Neuronal stem cell (in vitro differentiated cells): ENCODE measurements at regions not wholly inside any gene's neighbourhood (a gene's known extent, or its start where the extent isn't known, plus 50 kb on each side); places are given as distances from the start of the nearest gene placed in this dataset.
A peak's percentile ranks its signal among the peaks of the same experiment; 100 is the strongest.

ENCODE experiments used
- DNase-seq: peaks from one replicate; pipeline ENCODE4 v3.0.0-alpha.2; 2013; ENCODE audit warnings: low spot score
- H2AFZ ChIP-seq: one replicate; pipeline ENCODE4 v1.6.1; 2013; ENCODE audit warnings: mild to moderate bottlenecking, low read length, inconsistent platforms
- H2AK5ac ChIP-seq: 2 replicates; pipeline ENCODE4 v1.6.1; 2013; ENCODE audit warnings: low read depth, mild to moderate bottlenecking, inconsistent platforms, low read length, moderate library complexity, mixed read lengths
- H2BK120ac ChIP-seq: 2 replicates; pipeline ENCODE4 v1.6.1; 2013; ENCODE audit warnings: low read depth, mild to moderate bottlenecking, inconsistent platforms, low read length, moderate library complexity, mixed read lengths
- H2BK12ac ChIP-seq: one replicate; pipeline ENCODE4 v1.6.1; 2013; ENCODE audit warnings: low read length, inconsistent platforms
- H2BK15ac ChIP-seq: 2 replicates; pipeline ENCODE4 v1.6.1; 2013; ENCODE audit warnings: mild to moderate bottlenecking, low read length, inconsistent platforms, mixed read lengths
- H2BK5ac ChIP-seq: one replicate; pipeline ENCODE4 v1.6.1; 2013; ENCODE audit warnings: inconsistent platforms, mild to moderate bottlenecking, low read length, moderate library complexity
- H3K14ac ChIP-seq: one replicate; pipeline ENCODE4 v1.6.1; 2013; ENCODE audit warnings: low read length, inconsistent platforms
- H3K18ac ChIP-seq: 2 replicates; pipeline ENCODE4 v1.6.1; 2013; ENCODE audit warnings: low read length, inconsistent platforms
- H3K23ac ChIP-seq: 2 replicates; pipeline ENCODE4 v1.6.1; 2013; ENCODE audit warnings: low read depth, mild to moderate bottlenecking, mixed read lengths, low read length, inconsistent platforms; ENCODE audit not compliant: poor library complexity
- H3K27ac ChIP-seq: replicated peaks from 3 replicates; pipeline ENCODE4 v1.5.1; 2013; ENCODE audit warnings: low read length, inconsistent platforms
- H3K27me3 ChIP-seq, 3 experiments: 2 replicates each; pipeline ENCODE4 v1.6.1; 2013; ENCODE audit warnings: low read length in 3 of 3, mild to moderate bottlenecking in 2 of 3, inconsistent platforms in 1 of 3, low read depth in 1 of 3, mixed read lengths in 1 of 3, moderate library complexity in 1 of 3; ENCODE audit not compliant: control insufficient read depth in 3 of 3, insufficient read depth in 3 of 3
- H3K36me3 ChIP-seq, 2 donors: replicated peaks in 1 of 2; 2 replicates each; pipeline ENCODE4 v1.6.1; 2013; ENCODE audit warnings: low read length in 2 of 2; ENCODE audit not compliant: control insufficient read depth in 2 of 2, insufficient read depth in 2 of 2
- H3K4ac ChIP-seq: 2 replicates; pipeline ENCODE4 v1.6.1; 2013; ENCODE audit warnings: inconsistent platforms, mild to moderate bottlenecking, low read length, moderate library complexity
- H3K4me1 ChIP-seq, 2 donors: 1 replicate in 1 of 2; 2 replicates in 1 of 2; pipeline ENCODE4 v1.6.1; 2013; ENCODE audit warnings: low read length in 2 of 2, low read depth in 1 of 2; ENCODE audit not compliant: control insufficient read depth in 2 of 2, insufficient read depth in 1 of 2
- H3K4me2 ChIP-seq: one replicate; pipeline ENCODE4 v1.6.1; 2013; ENCODE audit warnings: mild to moderate bottlenecking, low read length, inconsistent platforms; ENCODE audit not compliant: insufficient read depth, poor library complexity, severe bottlenecking
- H3K4me3 ChIP-seq, 2 donors: 2 replicates each; pipeline ENCODE4 v1.5.1; 2013; ENCODE audit warnings: low read length in 2 of 2, mild to moderate bottlenecking in 2 of 2, inconsistent platforms in 1 of 2, moderate library complexity in 1 of 2
- H3K79me1 ChIP-seq: one replicate; pipeline ENCODE4 v1.6.1; 2013; ENCODE audit warnings: low read depth, mild to moderate bottlenecking, inconsistent platforms, low read length, moderate library complexity
- H3K9ac ChIP-seq: one replicate; pipeline ENCODE4 v1.6.1; 2013; ENCODE audit warnings: mild to moderate bottlenecking, low read depth, low read length, inconsistent platforms; ENCODE audit not compliant: poor library complexity
- H3K9me3 ChIP-seq, 2 donors: replicated peaks in 1 of 2; 2 replicates each; pipeline versions ENCODE3 to v1.6.1; 2013; ENCODE audit warnings: low read length in 2 of 2, mild to moderate bottlenecking in 2 of 2, inconsistent platforms in 1 of 2, low read depth in 1 of 2, mixed read lengths in 1 of 2, moderate library complexity in 1 of 2; ENCODE audit not compliant: control insufficient read depth in 2 of 2, insufficient read depth in 1 of 2
- H4K8ac ChIP-seq: one replicate; pipeline ENCODE4 v1.6.1; 2013; ENCODE audit warnings: low read depth, mild to moderate bottlenecking, inconsistent platforms, low read length, moderate library complexity
- H4K91ac ChIP-seq: one replicate; pipeline ENCODE4 v1.6.1; 2013; ENCODE audit warnings: low read length, low read depth, mild to moderate bottlenecking, inconsistent platforms; ENCODE audit not compliant: poor library complexity
- WGBS, 2 donors: extraction: QIAGEN DNeasy Blood & Tissue Kit; methylation state at CpG; one replicate each; pipeline ENCODE4 v1.1.7; 2013; ENCODE audit warnings: missing lambda C conversion rate in 2 of 2, mixed read lengths in 1 of 2; ENCODE audit not compliant: insufficient read length in 2 of 2, insufficient replicate concordance in 1 of 2; ENCODE audit errors: extremely low coverage in 2 of 2; 5-methylcytosine and 5-hydroxymethylcytosine counted together

- Histone ChIP-seq H3K79me1 (peaks cover 3% of the 10 kb centered on the region), H2AFZ (no peak overlapping the region), H3K4ac (no peak overlapping the region), H3K14ac (no peak overlapping the region), H3K27me3 (no peaks in the 10 kb centered on the region), H2BK5ac (no peak overlapping the region), H3K18ac (no peak overlapping the region), H2BK15ac (no peak overlapping the region), H3K9me3 (peaks cover 0 to 6% of the 10 kb centered on the region in 2 donors), H4K8ac (no peak overlapping the region), H3K4me2 (no peak overlapping the region), H3K4me1 (peaks cover 45 to 48% of the 10 kb centered on the region in 2 donors), H4K91ac (no peak overlapping the region), H2BK12ac (peak overlapping the region; percentile 3), H3K9ac (no peak overlapping the region), H2BK120ac (no peak overlapping the region), H3K4me3 (no peak overlapping the region), H2AK5ac (peak overlapping the region; percentile 22), H3K23ac (no peak overlapping the region), H3K36me3 (no peaks in the 10 kb centered on the region), H3K27ac (no peak overlapping the region)
- DNase-seq = no peak
- WGBS, 2 donors = no CpG with 5 or more reads among the region's 12 CpGs
Measured at GRCh38 chr2:201969938-201970785, 63.5 kb upstream of the FZD7 start.

DNA sequence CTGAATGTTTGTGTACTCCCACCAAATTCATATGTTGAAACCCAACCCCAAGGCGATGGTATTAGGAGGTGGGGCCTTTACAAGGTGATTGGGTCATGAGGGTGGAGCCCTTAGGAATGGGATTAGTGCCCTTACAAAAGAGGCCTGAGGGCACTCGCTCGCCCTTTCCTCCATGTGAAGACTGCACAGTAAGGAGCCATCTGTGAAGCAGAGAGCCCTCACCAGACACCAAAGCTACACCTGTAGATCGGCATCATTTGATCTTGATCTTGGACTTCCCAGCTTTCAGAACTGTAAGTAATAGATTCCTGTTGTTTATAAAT lies 62.9 kb upstream of the FZD7 start:
- Histone ChIP-seq H3K9me3 (peaks cover 0 to 6% of the 10 kb centered on the region in 2 donors), H3K36me3 (no peaks in the 10 kb centered on the region), H2AFZ (no peak overlapping the region), H3K4me3 (no peak overlapping the region), H3K4me1 (peaks cover 45% of the 10 kb centered on the region in 2 donors), H2BK12ac (no peak overlapping the region), H3K27ac (no peak overlapping the region), H3K14ac (no peak overlapping the region), H3K23ac (no peak overlapping the region), H3K18ac (no peak overlapping the region), H2BK120ac (no peak overlapping the region), H3K9ac (no peak overlapping the region), H2BK15ac (no peak overlapping the region), H2BK5ac (no peak overlapping the region), H4K91ac (no peak overlapping the region), H3K4ac (no peak overlapping the region), H4K8ac (no peak overlapping the region), H2AK5ac (peak overlapping the region; percentile 49), H3K27me3 (no peaks in the 10 kb centered on the region), H3K79me1 (peaks cover 3% of the 10 kb centered on the region), H3K4me2 (no peak overlapping the region)
- no CpG with 5 or more reads among the region's 4 CpGs for WGBS, 2 donors
- no peak for DNase-seq

- Histone ChIP-seq H3K14ac (no peak overlapping the region), H3K36me3 (no peaks in the 10 kb centered on the region), H4K91ac (no peak overlapping the region), H2BK15ac (peak overlapping the region; percentile 61), H3K9me3 (peaks cover 0 to 6% of the 10 kb centered on the region in 2 donors), H3K27ac (no peak overlapping the region), H3K4me2 (no peak overlapping the region), H2AFZ (no peak overlapping the region), H3K4ac (no peak overlapping the region), H3K9ac (no peak overlapping the region), H2BK5ac (no peak overlapping the region), H3K18ac (peak overlapping the region; percentile 35), H2BK12ac (peak overlapping the region; percentile 10), H2AK5ac (peak overlapping the region; percentile 49), H2BK120ac (no peak overlapping the region), H3K4me1 (peaks cover 43 to 44% of the 10 kb centered on the region in 2 donors), H4K8ac (no peak overlapping the region), H3K27me3 (no peaks in the 10 kb centered on the region), H3K4me3 (no peak overlapping the region), H3K79me1 (peaks cover 3% of the 10 kb centered on the region), H3K23ac (no peak overlapping the region)
- no peak for DNase-seq
- no CpG with 5 or more reads among the region's 5 CpGs for WGBS, 2 donors
Measured at GRCh38 chr2:201971531-201972228, 62.0 kb upstream of the FZD7 start.

DNA sequence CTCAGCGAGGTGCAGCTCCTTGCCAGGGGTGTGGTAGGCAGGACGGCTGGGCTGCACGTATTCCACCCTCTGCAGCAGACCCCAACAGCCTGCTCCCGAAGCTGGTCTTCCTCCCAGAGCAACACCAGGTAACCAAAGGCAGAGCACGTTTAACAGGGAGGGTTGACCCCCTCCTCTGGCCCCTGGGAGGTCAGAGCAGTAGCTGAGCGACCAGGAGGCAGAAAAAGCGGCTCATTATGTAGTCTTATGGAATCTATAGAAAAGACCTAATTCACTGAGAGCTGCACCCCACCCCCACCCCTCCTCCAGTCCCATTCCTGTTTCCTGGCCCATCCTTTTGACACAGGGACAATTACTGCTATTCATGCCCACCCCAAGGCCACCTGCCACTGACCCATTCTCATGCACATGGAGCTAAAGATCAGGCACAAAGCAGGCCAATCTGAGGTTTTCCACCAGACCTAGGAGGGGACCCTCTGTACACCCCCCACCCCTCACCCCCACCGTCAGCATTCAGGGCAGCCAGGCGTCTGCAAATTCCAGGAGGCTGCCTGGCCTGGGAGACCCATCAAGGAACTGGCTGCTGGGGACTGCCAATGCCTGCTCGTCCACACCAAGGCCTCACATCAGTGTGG lies 60.9 kb upstream of the FZD7 start:
- Histone ChIP-seq H4K8ac (peak overlapping the region; percentile 0), H3K4me2 (peak overlapping the region; percentile 27), H3K4ac (no peak overlapping the region), H3K79me1 (peaks cover 3% of the 10 kb centered on the region), H2AFZ (peak overlapping the region; percentile 42), H3K9ac (no peak overlapping the region), H3K27ac (peak overlapping the region; percentile 80), H4K91ac (peak overlapping the region; percentile 92), H2BK15ac (no peak overlapping the region), H2AK5ac (peak overlapping the region; percentile 38), H3K23ac (no peak overlapping the region), H2BK5ac (peak overlapping the region; percentile 30), H3K27me3 (no peaks in the 10 kb centered on the region), H3K18ac (peak overlapping the region; percentile 91), H2BK12ac (peak overlapping the region; percentile 0), H2BK120ac (peak overlapping the region; percentile 74), H3K4me3 (peak overlapping the region in 1 of 2 donors; percentile 24), H3K4me1 (peaks cover 40 to 41% of the 10 kb centered on the region in 2 donors), H3K36me3 (no peaks in the 10 kb centered on the region), H3K9me3 (peaks cover 0 to 6% of the 10 kb centered on the region in 2 donors), H3K14ac (no peak overlapping the region)
- DNase-seq = peak; percentile 69
- no CpG with 5 or more reads among the region's 10 CpGs for WGBS, 2 donors
